ENCODE measurements at regions not wholly inside any gene's neighbourhood (a gene's known extent, or its start where the extent isn't known, plus 50 kb on each side); places are given as distances from the start of the nearest gene placed in this dataset.

DNA sequence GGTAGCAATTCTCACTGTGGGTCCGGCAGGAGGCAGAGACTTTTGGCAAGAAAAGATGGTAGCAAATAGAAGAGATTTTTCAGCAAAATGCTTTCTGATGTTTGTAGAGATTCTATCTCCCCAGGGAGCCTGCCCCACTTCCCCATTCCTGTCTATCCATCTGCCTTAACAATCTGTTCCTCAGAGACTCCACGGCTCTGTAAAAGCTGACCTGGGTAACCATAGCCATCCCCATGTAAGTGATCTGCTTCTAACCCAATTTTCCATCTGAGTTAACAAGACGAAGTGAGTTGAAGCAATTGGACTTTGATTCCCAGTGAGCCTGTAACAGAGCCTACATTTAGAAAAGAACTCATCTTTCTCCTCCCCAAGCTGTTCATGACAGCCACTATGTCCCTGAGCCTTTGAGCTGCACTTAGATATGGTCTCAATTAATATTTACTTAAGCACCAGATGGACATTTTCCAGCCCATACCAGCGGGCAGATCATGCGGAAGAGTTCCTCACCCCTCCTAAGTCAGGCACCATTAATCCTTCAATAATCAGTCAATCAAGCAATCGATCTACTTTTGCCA, 896.1 kb downstream of the CCSER2 start:
- peaks cover 12% of the 10 kb centered on the region for H3K27me3 Mint-ChIP-seq (ENCODE audit: insufficient read depth, unreplicated experiment)
- ChIA-PET POLR2A (no interaction called here), CTCF (no interaction called here)
- no peak overlapping the region for H3K27ac Mint-ChIP-seq (ENCODE audit: unreplicated experiment)
- H3K36me3 Mint-ChIP-seq (ENCODE audit: insufficient read depth, unreplicated experiment) = no peaks in the 10 kb centered on the region
- TF ChIP-seq, protein P1, sequence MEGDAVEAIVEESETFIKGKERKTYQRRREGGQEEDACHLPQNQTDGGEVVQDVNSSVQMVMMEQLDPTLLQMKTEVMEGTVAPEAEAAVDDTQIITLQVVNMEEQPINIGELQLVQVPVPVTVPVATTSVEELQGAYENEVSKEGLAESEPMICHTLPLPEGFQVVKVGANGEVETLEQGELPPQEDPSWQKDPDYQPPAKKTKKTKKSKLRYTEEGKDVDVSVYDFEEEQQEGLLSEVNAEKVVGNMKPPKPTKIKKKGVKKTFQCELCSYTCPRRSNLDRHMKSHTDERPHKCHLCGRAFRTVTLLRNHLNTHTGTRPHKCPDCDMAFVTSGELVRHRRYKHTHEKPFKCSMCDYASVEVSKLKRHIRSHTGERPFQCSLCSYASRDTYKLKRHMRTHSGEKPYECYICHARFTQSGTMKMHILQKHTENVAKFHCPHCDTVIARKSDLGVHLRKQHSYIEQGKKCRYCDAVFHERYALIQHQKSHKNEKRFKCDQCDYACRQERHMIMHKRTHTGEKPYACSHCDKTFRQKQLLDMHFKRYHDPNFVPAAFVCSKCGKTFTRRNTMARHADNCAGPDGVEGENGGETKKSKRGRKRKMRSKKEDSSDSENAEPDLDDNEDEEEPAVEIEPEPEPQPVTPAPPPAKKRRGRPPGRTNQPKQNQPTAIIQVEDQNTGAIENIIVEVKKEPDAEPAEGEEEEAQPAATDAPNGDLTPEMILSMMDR (IDR thresholded peaks at IDR 0.05; ENCODE audit: insufficient read depth in 1 of 2, low read depth in 1 of 2, low read length in 1 of 2, severe bottlenecking in 1 of 2, unreplicated experiment in 1 of 2) = no peak
- H3K9me3 ChIP-seq = no peaks in the 10 kb centered on the region
- no peaks in the 10 kb centered on the region for H3K9me3 Mint-ChIP-seq (ENCODE audit: unreplicated experiment)
- H3K4me1 ChIP-seq = no peaks in the 10 kb centered on the region
- DNase-seq = no peak
- H3K27me3 ChIP-seq (replicated peaks; ENCODE audit: control insufficient read depth, insufficient read depth, low read length) = no peaks in the 10 kb centered on the region
- intact Hi-C loops (cut with micrococcal nuclease; ENCODE audit: unreplicated experiment) = loop anchor here (10.0 kb wide), 1 partner anchor 1150 kb away; no protein-coding TSS in a partner anchor
- H3K4me3 ChIP-seq (ENCODE audit: low read depth, low read length) = no peak overlapping the region
- no peaks in the 10 kb centered on the region for H3K4me1 Mint-ChIP-seq (ENCODE audit: low read depth, unreplicated experiment)
- no peak overlapping the region for H3K4me3 Mint-ChIP-seq (ENCODE audit: unreplicated experiment)
- no peaks in the 10 kb centered on the region for H3K36me3 ChIP-seq (ENCODE audit: control insufficient read depth, insufficient read depth, low read length)
- BruUV-seq (replicated peaks) = no TSS peak

DNA sequence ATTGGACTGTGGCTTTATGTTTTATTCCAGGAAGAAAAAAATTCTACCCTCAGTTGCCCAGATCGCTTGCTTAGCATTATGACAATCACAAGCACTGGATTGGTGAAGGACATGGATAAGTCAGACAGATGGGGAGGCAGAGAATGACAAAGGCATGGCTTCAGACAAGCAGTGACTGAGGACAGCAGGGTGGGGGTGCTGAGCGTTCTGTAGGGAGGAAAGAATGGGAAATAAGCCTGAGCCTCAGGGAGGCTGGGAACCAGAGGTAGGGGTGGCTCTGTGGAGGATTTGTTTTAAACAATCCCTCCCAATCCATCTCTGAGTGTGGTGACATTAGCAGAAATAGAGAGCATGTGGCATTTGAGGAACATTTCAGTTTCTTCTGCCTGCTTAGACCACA, 896.9 kb downstream of the CCSER2 start:
- H3K36me3 ChIP-seq (ENCODE audit: control insufficient read depth, insufficient read depth, low read length) = no peaks in the 10 kb centered on the region
- Mint-ChIP-seq H3K4me3 (ENCODE audit: unreplicated experiment) (no peak overlapping the region), H3K36me3 (ENCODE audit: insufficient read depth, unreplicated experiment) (no peaks in the 10 kb centered on the region), H3K27me3 (ENCODE audit: insufficient read depth, unreplicated experiment) (peaks cover 12% of the 10 kb centered on the region), H3K4me1 (ENCODE audit: low read depth, unreplicated experiment) (no peaks in the 10 kb centered on the region), H3K27ac (ENCODE audit: unreplicated experiment) (no peak overlapping the region), H3K9me3 (ENCODE audit: unreplicated experiment) (no peaks in the 10 kb centered on the region)
- TF ChIP-seq, protein P1 (IDR thresholded peaks at IDR 0.05; ENCODE audit: insufficient read depth in 1 of 2, low read depth in 1 of 2, low read length in 1 of 2, severe bottlenecking in 1 of 2, unreplicated experiment in 1 of 2) = no peak
- no peaks in the 10 kb centered on the region for H3K9me3 ChIP-seq
- no peak for DNase-seq
- no peaks in the 10 kb centered on the region for H3K4me1 ChIP-seq
- intact Hi-C loops (cut with micrococcal nuclease; ENCODE audit: unreplicated experiment) = loop anchor here (10.0 kb wide), 1 partner anchor 1149 kb away; no protein-coding TSS in a partner anchor
- POLR2A ChIA-PET = no interaction called here
- no TSS peak for BruUV-seq (replicated peaks)
- H3K4me3 ChIP-seq (ENCODE audit: low read depth, low read length) = no peak overlapping the region
- no peaks in the 10 kb centered on the region for H3K27me3 ChIP-seq (replicated peaks; ENCODE audit: control insufficient read depth, insufficient read depth, low read length)
- CTCF ChIA-PET = no interaction called here

DNA sequence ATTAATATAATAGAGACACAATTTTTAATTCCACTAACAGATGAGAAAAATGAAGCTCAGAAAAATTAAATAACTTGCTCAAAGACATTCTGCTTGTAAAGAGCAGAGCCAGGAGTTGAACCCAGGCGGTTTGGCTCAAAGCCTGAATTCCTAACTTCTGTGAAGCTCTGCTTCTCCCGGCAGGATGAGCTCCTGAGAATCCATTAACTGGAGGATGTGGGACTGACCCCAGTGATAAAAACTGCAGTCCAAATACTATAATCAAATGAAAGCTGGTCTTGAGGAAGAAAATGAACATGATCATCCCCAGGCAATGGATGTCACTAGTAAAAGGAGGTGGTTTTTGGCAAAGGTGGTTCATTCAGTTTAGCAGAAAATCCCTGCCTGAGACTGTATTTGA, 898.2 kb downstream of the CCSER2 start:
- Histone ChIP-seq H3K4me3 (ENCODE audit: low read depth, low read length) (no peak overlapping the region), H3K27me3 (replicated peaks; ENCODE audit: control insufficient read depth, insufficient read depth, low read length) (no peaks in the 10 kb centered on the region), H3K9me3 (no peaks in the 10 kb centered on the region), H3K36me3 (ENCODE audit: control insufficient read depth, insufficient read depth, low read length) (no peaks in the 10 kb centered on the region), H3K4me1 (no peaks in the 10 kb centered on the region)
- no peaks in the 10 kb centered on the region for H3K4me1 Mint-ChIP-seq (ENCODE audit: low read depth, unreplicated experiment)
- POLR2A ChIA-PET = no interaction called here
- CTCF ChIA-PET = no interaction called here
- no peak overlapping the region for H3K4me3 Mint-ChIP-seq (ENCODE audit: unreplicated experiment)
- no peak for DNase-seq
- TF ChIP-seq, protein P1 (IDR thresholded peaks at IDR 0.05; ENCODE audit: insufficient read depth in 1 of 2, low read depth in 1 of 2, low read length in 1 of 2, severe bottlenecking in 1 of 2, unreplicated experiment in 1 of 2) = no peak
- intact Hi-C loops (cut with micrococcal nuclease; ENCODE audit: unreplicated experiment) = loop anchor here (10.0 kb wide), 1 partner anchor 1148 kb away; no protein-coding TSS in a partner anchor
- no peaks in the 10 kb centered on the region for H3K9me3 Mint-ChIP-seq (ENCODE audit: unreplicated experiment)
- H3K27me3 Mint-ChIP-seq (ENCODE audit: insufficient read depth, unreplicated experiment) = peaks cover 13% of the 10 kb centered on the region
- H3K36me3 Mint-ChIP-seq (ENCODE audit: insufficient read depth, unreplicated experiment) = no peaks in the 10 kb centered on the region
- no TSS peak for BruUV-seq (replicated peaks)
- no peak overlapping the region for H3K27ac Mint-ChIP-seq (ENCODE audit: unreplicated experiment)

All from Caco-2 (cell line).